Body of pancreas (tissue), 4 donors: ENCODE measurements at regions not wholly inside any gene's neighbourhood (a gene's known extent, or its start where the extent isn't known, plus 50 kb on each side); places are given as distances from the start of the nearest gene placed in this dataset.

Source experiments
- ATAC-seq: fragments of 150-250 bp; one replicate; pipeline ENCODE4 v1.9.1; 2016
- DNase-seq, 4 donors: peaks; one replicate each; pipeline ENCODE4 v3.0.0-alpha.2; 2019
- H3K27ac ChIP-seq, 4 donors: fragments of 200-600 bp; sonication (generic); 1 replicate in 3 of 4; 2 replicates in 1 of 4; pipeline versions ENCODE4 v1.5.1 to v1.6.1; 2016 to 2019; ENCODE audit warnings: mild to moderate bottlenecking in 1 of 4, mixed read lengths in 1 of 4, moderate library complexity in 1 of 4
- H3K27me3 ChIP-seq, 2 donors: fragments of 200-600 bp; sonication (generic); one replicate each; pipeline ENCODE4 v1.6.0; 2016; ENCODE audit warnings: mild to moderate bottlenecking in 1 of 2
- H3K36me3 ChIP-seq, 2 donors: fragments of 200-600 bp; sonication (generic); replicated peaks in 1 of 2; 2 replicates each; pipeline ENCODE4 v1.5.1; 2016; ENCODE audit warnings: low read depth in 2 of 2; ENCODE audit not compliant: insufficient read depth in 1 of 2
- H3K4me1 ChIP-seq: fragments of 200-600 bp; sonication (generic); one replicate; pipeline ENCODE4 v1.6.0; 2016
- H3K4me3 ChIP-seq, 2 donors: fragments of 200-600 bp; sonication (generic); 1 replicate in 1 of 2; 2 replicates in 1 of 2; pipeline ENCODE4 v1.5.1; 2016 to 2019
- H3K9me3 ChIP-seq, 3 donors: fragments of 200-600 bp; sonication (generic); 1 replicate in 2 of 3; 2 replicates in 1 of 3; pipeline ENCODE4 v1.5.1; 2016
- CTCF ChIP-seq, 7 experiments: fragments of 450-650 bp in 4 of 7; fragments of 200-600 bp in 3 of 7; sonication (generic) in 3 of 7; IDR thresholded peaks; one replicate each; pipeline ENCODE4 v1.5.1; 2016 to 2019; ENCODE audit warnings: antibody characterized with exemption in 7 of 7
- POLR2A ChIP-seq, 3 donors: fragments of 450-650 bp; IDR thresholded peaks; one replicate each; pipeline ENCODE4 v1.6.1; 2016; ENCODE audit warnings: antibody characterized with exemption in 3 of 3, mild to moderate bottlenecking in 2 of 3
- WGBS, 2 donors: methylation state at CpG; one replicate each; pipeline ENCODE4 v1.1.5; 2017; 5-methylcytosine and 5-hydroxymethylcytosine counted together
- intact Hi-C: fragments of 100-400 bp; cut with DNase I; formaldehyde crosslinking; loops from one replicate; pipeline ENCODE4 v1.15.1; 2023

DNA sequence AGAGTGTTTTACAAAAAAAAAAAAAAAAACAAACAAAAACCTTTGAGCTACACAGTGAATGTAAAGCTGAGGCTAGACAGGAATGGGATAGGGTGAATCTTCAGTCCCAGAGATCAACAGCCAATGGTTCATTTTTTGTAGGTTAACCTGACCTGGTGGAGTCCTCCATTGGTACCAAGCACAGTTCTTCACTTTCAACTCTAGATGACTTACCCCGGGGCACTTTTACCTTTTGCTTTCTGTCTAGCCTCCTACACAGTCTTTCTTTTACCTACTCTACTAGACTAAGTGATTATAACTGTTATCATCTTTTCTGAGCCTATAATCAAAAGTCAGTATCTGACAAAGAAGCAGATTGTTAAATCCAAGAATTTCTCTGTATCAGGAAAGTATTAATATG, 50.9 kb downstream of the ANXA2R start:
- TF ChIP-seq CTCF (IDR thresholded peaks at IDR 0.05) (no peak), POLR2A (IDR thresholded peaks at IDR 0.05) (no peak)
- ATAC-seq = no peak
- Histone ChIP-seq H3K9me3 (peaks cover 0 to 4% (median 0%) of the 10 kb centered on the region in 3 donors), H3K4me3 (no peak overlapping the region), H3K27ac (no peak overlapping the region), H3K4me1 (peaks cover 15% of the 10 kb centered on the region), H3K27me3 (peaks cover 5 to 24% of the 10 kb centered on the region in 2 donors), H3K36me3 (no peaks in the 10 kb centered on the region)
- WGBS, 2 donors = 81 to 88% methylated on average over 1 of the region's 1 CpG
- intact Hi-C loops = no loop called here
- DNase-seq = no peak

GRCh38 chr5:42988568-42988967, 51.6 kb downstream of the ANXA2R start:
- DNase-seq = no peak
- intact Hi-C loops = no loop called here
- Histone ChIP-seq H3K4me3 (no peak overlapping the region), H3K27ac (no peak overlapping the region), H3K36me3 (no peaks in the 10 kb centered on the region), H3K27me3 (peaks cover 5 to 20% of the 10 kb centered on the region in 2 donors), H3K9me3 (peaks cover 0 to 4% (median 0%) of the 10 kb centered on the region in 3 donors), H3K4me1 (peaks cover 15% of the 10 kb centered on the region)
- 83 to 85% methylated on average over 2 of the region's 2 CpGs for WGBS, 2 donors
- no peak for ATAC-seq
- TF ChIP-seq CTCF (IDR thresholded peaks at IDR 0.05) (no peak), POLR2A (IDR thresholded peaks at IDR 0.05) (no peak)

- no peaks in the 10 kb centered on the region for H3K36me3 ChIP-seq
- intact Hi-C loops = no loop called here
- peaks cover 0 to 8% of the 10 kb centered on the region in 2 donors for H3K27me3 ChIP-seq
- ATAC-seq (no peak), DNase-seq (no peak)
- no peak for TF ChIP-seq CTCF (IDR thresholded peaks at IDR 0.05)
- no peak for TF ChIP-seq POLR2A (IDR thresholded peaks at IDR 0.05)
- H3K4me3 ChIP-seq = no peak overlapping the region
- H3K4me1 ChIP-seq = no peaks in the 10 kb centered on the region
- no peak overlapping the region for H3K27ac ChIP-seq
- WGBS, 2 donors = 46 to 74% methylated on average over 2 of the region's 2 CpGs
- H3K9me3 ChIP-seq = no peaks in the 10 kb centered on the region
Measured at GRCh38 chr5:42985129-42986037, 54.7 kb downstream of the ANXA2R start.

DNA sequence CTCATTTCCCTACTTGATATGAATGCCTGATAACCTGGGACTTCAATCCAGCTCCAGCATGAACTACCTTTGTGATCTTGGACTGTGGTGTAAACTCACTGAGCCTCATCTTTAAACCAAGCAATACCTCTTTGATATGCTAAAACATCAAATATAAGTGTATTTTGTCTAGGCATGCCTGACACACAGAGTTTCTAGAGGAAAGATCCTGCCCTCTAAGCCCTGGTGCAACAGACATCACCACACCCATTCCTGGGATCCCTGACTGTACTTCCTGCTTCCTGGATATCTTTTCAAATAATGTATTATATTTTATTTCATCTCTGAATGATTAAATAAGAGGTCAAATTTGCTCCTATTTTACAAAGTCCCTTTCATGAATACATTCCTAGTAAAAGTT, 55.8 kb downstream of the ANXA2R start:
- no peak for DNase-seq
- Histone ChIP-seq H3K27me3 (peaks cover 0 to 8% of the 10 kb centered on the region in 2 donors), H3K4me3 (no peak overlapping the region), H3K4me1 (no peaks in the 10 kb centered on the region), H3K9me3 (no peaks in the 10 kb centered on the region), H3K27ac (no peak overlapping the region), H3K36me3 (no peaks in the 10 kb centered on the region)
- intact Hi-C loops = no loop called here
- TF ChIP-seq CTCF (IDR thresholded peaks at IDR 0.05) = no peak
- no peak for ATAC-seq
